H1 (cell line): ENCODE measurements at regions not wholly inside any gene's neighbourhood (a gene's known extent, or its start where the extent isn't known, plus 50 kb on each side); places are given as distances from the start of the nearest gene placed in this dataset.
A peak's percentile ranks its signal among the peaks of the same experiment; 100 is the strongest.

Source experiments
- ATF2 ChIP-seq: IDR thresholded peaks from 2 replicates; pipeline ENCODE4 v1.6.1; 2012; ENCODE audit warnings: low read length, inconsistent platforms
- CHD1 ChIP-seq: IDR thresholded peaks from 2 replicates; pipeline ENCODE4 v1.6.1; 2012; ENCODE audit warnings: low read depth, low read length, improper control_type of control experiment
- CTCF ChIP-seq, 3 experiments: IDR thresholded peaks; 1 replicate in 2 of 3; 2 replicates in 1 of 3; pipeline versions ENCODE4 v1.5.1 to v1.6.1; 2011; ENCODE audit warnings: low read length in 3 of 3, mild to moderate bottlenecking in 3 of 3, inconsistent platforms in 2 of 3, low read depth in 1 of 3, moderate library complexity in 1 of 3; ENCODE audit not compliant: insufficient read depth in 1 of 3; ENCODE audit errors: control extremely low read depth in 1 of 3
- EP300 ChIP-seq, 2 experiments: IDR thresholded peaks; 1 replicate in 1 of 2; 2 replicates in 1 of 2; pipeline ENCODE4 v1.6.1; 2011 to 2012; ENCODE audit warnings: low read depth in 2 of 2, low read length in 2 of 2, mild to moderate bottlenecking in 2 of 2, borderline replicate concordance in 1 of 2, inconsistent platforms in 1 of 2, moderate library complexity in 1 of 2
- EZH2 ChIP-seq: fragments of 200-600 bp; sonication (generic); IDR thresholded peaks from 2 replicates; pipeline ENCODE4 v1.7.1; 2012; ENCODE audit warnings: low read depth, mild to moderate bottlenecking, moderate library complexity, low read length, inconsistent platforms; ENCODE audit not compliant: severe bottlenecking
- HDAC6 ChIP-seq: IDR thresholded peaks from one replicate; pipeline ENCODE4 v1.7.1; 2012; ENCODE audit warnings: low read depth, mild to moderate bottlenecking, inconsistent platforms, low read length, moderate library complexity
- JUND ChIP-seq: IDR thresholded peaks from 2 replicates; pipeline ENCODE4 v1.6.1; 2011; ENCODE audit warnings: mild to moderate bottlenecking, improper control_type of control experiment, low read length
- NRF1 ChIP-seq: IDR thresholded peaks from 2 replicates; pipeline ENCODE4 v1.6.1; 2011; ENCODE audit warnings: mild to moderate bottlenecking, low read depth, low read length, improper control_type of control experiment
- POLR2AphosphoS5 ChIP-seq: IDR thresholded peaks from 2 replicates; pipeline ENCODE4 v1.6.1; 2011; ENCODE audit warnings: low read depth, low read length
- RAD21 ChIP-seq, 2 experiments: IDR thresholded peaks in 1 of 2; conservative IDR thresholded peaks in 1 of 2; 2 replicates each; pipeline ENCODE4 v1.6.1; 2011; ENCODE audit warnings: low read depth in 2 of 2, low read length in 2 of 2, improper control_type of control experiment in 1 of 2, inconsistent platforms in 1 of 2, mild to moderate bottlenecking in 1 of 2, moderate library complexity in 1 of 2
- YY1 ChIP-seq: IDR thresholded peaks from 2 replicates; pipeline ENCODE4 v1.6.1; 2011; ENCODE audit warnings: low read depth, mild to moderate bottlenecking, low read length
- TF ChIP-seq, protein P1 (sequence below): IDR thresholded peaks from 2 replicates; pipeline ENCODE4 v1.6.1; 2012; ENCODE audit warnings: inconsistent platforms

- TF ChIP-seq NRF1 (no peak), CHD1 (no peak), CTCF (IDR thresholded peaks at IDR 0.05; ENCODE audit: control extremely low read depth in 1 of 3, insufficient read depth in 1 of 3, low read depth in 1 of 3, low read length in 3 of 3) (peak; percentile 77 to 89 (median 86)), HDAC6 (no peak), JUND (no peak), ATF2 (no peak), YY1 (peak; percentile 82), EP300 (IDR thresholded peaks at IDR 0.05; ENCODE audit: borderline replicate concordance in 1 of 2, low read depth in 2 of 2, low read length in 2 of 2) (no peak), EZH2 (no peak), RAD21 (IDR thresholded peaks at IDR 0.05 in 1 of 2, conservative IDR thresholded peaks at IDR 0.05 in 1 of 2; ENCODE audit: low read depth in 2 of 2, low read length in 2 of 2) (peak; percentile 75 to 83), POLR2AphosphoS5 (no peak)
- TF ChIP-seq, protein P1, sequence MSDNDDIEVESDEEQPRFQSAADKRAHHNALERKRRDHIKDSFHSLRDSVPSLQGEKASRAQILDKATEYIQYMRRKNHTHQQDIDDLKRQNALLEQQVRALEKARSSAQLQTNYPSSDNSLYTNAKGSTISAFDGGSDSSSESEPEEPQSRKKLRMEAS, result no peak
Observed at GRCh38 chr3:43855674-43856299, 165.0 kb downstream of the ABHD5 start.
